ENCODE measurements at regions not wholly inside any gene's neighbourhood (a gene's known extent, or its start where the extent isn't known, plus 50 kb on each side); places are given as distances from the start of the nearest gene placed in this dataset.

DNA sequence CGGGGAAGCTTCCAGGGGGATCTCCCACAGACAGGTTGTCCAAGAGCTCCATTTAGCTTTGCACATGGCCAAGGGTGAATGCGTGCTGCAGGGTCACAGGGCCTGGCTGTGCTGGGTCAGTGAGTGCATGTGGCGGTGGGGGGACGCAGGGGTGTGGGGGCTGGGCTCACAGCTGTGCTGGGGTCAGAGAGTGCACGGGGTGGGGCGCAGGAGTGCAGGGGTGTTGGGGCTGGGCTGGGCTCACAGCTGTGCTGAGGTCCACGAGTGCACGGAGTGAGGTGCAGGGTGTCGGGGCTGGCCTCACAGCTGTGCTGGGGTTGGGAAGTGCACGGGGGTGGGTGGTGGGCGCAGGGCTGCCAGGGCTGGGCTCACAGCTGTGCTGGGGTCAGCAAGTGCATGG lies 557.7 kb downstream of the BRD1 start:
- intact Hi-C loops (cut with micrococcal nuclease; ENCODE audit: unreplicated experiment) = no loop called here
- TF ChIP-seq PAF1 (CRISPR knock-in tag; IDR thresholded peaks at IDR 0.05) (no peak), ZNF563 (CRISPR knock-in tag; IDR thresholded peaks at IDR 0.05) (no peak), FOXM1 (CRISPR knock-in tag; IDR thresholded peaks at IDR 0.05) (no peak), FOXO1 (CRISPR knock-in tag; IDR thresholded peaks at IDR 0.05) (no peak)
- TF ChIP-seq, protein P1, sequence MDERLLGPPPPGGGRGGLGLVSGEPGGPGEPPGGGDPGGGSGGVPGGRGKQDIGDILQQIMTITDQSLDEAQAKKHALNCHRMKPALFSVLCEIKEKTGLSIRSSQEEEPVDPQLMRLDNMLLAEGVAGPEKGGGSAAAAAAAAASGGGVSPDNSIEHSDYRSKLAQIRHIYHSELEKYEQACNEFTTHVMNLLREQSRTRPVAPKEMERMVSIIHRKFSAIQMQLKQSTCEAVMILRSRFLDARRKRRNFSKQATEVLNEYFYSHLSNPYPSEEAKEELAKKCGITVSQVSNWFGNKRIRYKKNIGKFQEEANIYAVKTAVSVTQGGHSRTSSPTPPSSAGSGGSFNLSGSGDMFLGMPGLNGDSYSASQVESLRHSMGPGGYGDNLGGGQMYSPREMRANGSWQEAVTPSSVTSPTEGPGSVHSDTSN (CRISPR knock-in tag; IDR thresholded peaks at IDR 0.05) = no peak
- TF ChIP-seq, protein P2, sequence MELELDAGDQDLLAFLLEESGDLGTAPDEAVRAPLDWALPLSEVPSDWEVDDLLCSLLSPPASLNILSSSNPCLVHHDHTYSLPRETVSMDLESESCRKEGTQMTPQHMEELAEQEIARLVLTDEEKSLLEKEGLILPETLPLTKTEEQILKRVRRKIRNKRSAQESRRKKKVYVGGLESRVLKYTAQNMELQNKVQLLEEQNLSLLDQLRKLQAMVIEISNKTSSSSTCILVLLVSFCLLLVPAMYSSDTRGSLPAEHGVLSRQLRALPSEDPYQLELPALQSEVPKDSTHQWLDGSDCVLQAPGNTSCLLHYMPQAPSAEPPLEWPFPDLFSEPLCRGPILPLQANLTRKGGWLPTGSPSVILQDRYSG (CRISPR knock-in tag; IDR thresholded peaks at IDR 0.05) = no peak
- TF ChIP-seq, protein P3, sequence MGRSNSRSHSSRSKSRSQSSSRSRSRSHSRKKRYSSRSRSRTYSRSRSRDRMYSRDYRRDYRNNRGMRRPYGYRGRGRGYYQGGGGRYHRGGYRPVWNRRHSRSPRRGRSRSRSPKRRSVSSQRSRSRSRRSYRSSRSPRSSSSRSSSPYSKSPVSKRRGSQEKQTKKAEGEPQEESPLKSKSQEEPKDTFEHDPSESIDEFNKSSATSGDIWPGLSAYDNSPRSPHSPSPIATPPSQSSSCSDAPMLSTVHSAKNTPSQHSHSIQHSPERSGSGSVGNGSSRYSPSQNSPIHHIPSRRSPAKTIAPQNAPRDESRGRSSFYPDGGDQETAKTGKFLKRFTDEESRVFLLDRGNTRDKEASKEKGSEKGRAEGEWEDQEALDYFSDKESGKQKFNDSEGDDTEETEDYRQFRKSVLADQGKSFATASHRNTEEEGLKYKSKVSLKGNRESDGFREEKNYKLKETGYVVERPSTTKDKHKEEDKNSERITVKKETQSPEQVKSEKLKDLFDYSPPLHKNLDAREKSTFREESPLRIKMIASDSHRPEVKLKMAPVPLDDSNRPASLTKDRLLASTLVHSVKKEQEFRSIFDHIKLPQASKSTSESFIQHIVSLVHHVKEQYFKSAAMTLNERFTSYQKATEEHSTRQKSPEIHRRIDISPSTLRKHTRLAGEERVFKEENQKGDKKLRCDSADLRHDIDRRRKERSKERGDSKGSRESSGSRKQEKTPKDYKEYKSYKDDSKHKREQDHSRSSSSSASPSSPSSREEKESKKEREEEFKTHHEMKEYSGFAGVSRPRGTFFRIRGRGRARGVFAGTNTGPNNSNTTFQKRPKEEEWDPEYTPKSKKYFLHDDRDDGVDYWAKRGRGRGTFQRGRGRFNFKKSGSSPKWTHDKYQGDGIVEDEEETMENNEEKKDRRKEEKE (IDR thresholded peaks at IDR 0.05) = no peak
- TF ChIP-seq, protein P4, sequence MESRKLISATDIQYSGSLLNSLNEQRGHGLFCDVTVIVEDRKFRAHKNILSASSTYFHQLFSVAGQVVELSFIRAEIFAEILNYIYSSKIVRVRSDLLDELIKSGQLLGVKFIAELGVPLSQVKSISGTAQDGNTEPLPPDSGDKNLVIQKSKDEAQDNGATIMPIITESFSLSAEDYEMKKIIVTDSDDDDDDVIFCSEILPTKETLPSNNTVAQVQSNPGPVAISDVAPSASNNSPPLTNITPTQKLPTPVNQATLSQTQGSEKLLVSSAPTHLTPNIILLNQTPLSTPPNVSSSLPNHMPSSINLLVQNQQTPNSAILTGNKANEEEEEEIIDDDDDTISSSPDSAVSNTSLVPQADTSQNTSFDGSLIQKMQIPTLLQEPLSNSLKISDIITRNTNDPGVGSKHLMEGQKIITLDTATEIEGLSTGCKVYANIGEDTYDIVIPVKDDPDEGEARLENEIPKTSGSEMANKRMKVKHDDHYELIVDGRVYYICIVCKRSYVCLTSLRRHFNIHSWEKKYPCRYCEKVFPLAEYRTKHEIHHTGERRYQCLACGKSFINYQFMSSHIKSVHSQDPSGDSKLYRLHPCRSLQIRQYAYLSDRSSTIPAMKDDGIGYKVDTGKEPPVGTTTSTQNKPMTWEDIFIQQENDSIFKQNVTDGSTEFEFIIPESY (CRISPR knock-in tag; IDR thresholded peaks at IDR 0.05) = no peak
- DNase-seq (ENCODE audit: low spot score) = no peak
- H3K4me2 ChIP-seq (ENCODE audit: low read depth, low read length) = no peak overlapping the region
- no peak for FAIRE-seq
- H3K27ac ChIP-seq (ENCODE audit: extremely low read length, insufficient read depth, low read length) = no peak overlapping the region
- no peaks in the 10 kb centered on the region for H3K79me2 ChIP-seq (ENCODE audit: insufficient read depth, low read length)
- in situ Hi-C loops (cut with HindIII; ENCODE audit: extremely low pct_ligation_motif_present, low pct_unique_long_range_greater_than_20kb) = no loop called here
- no TSS peak for BruUV-seq (replicated peaks)
- H3K4me3 ChIP-seq (replicated peaks in 1 of 3; ENCODE audit: insufficient read depth in 1 of 3, low read depth in 2 of 3, low read length in 3 of 3) = no peak overlapping the region
- H2AFZ ChIP-seq (ENCODE audit: low read length) = no peak overlapping the region
- ChIA-PET POLR2A (no interaction called here), CTCF (ENCODE audit: low intra/inter-chr PET ratio, low total read pairs) (no interaction called here)
- no peaks in the 10 kb centered on the region for H3K4me1 ChIP-seq (ENCODE audit: insufficient read depth, low read length)
- no peak overlapping the region for H3K9ac ChIP-seq (ENCODE audit: insufficient read depth, low read depth, low read length)
- WGBS (ENCODE audit: low lambda C conversion rate) = 15% methylated on average over 8 of the region's 11 CpGs
- no peaks in the 10 kb centered on the region for H3K36me3 ChIP-seq (replicated peaks in 1 of 2; ENCODE audit: control insufficient read depth in 1 of 2, insufficient read depth in 2 of 2, low read length in 2 of 2)
- peaks cover 2 to 29% of the 10 kb centered on the region in 2 experiments for H3K27me3 ChIP-seq (ENCODE audit: control insufficient read depth in 1 of 2, insufficient read depth in 2 of 2, low read length in 2 of 2)
- H3K9me3 ChIP-seq (ENCODE audit: low read length) = no peaks in the 10 kb centered on the region
- H4K20me1 ChIP-seq (ENCODE audit: insufficient read depth, low read length) = no peaks in the 10 kb centered on the region
- no peak for ATAC-seq

All from HepG2 (cell line).